Panc1 (cell line): ENCODE measurements at regions not wholly inside any gene's neighbourhood (a gene's known extent, or its start where the extent isn't known, plus 50 kb on each side); places are given as distances from the start of the nearest gene placed in this dataset.

ENCODE experiments used
- CTCF ChIP-seq: fragments of 450-650 bp; IDR thresholded peaks from 2 replicates; pipeline ENCODE4 v1.5.1; 2017; ENCODE audit warnings: mild to moderate bottlenecking
- SIN3A ChIP-seq: IDR thresholded peaks from 2 replicates; pipeline ENCODE4 v1.6.1; 2012; ENCODE audit warnings: low read depth, mild to moderate bottlenecking, low read length, moderate library complexity, borderline replicate concordance; ENCODE audit not compliant: insufficient read depth
- TCF7L2 ChIP-seq: IDR thresholded peaks from 2 replicates; pipeline ENCODE4 v1.6.1; 2011; ENCODE audit warnings: mild to moderate bottlenecking, low read depth, low read length, inconsistent platforms

- TF ChIP-seq CTCF (no peak), SIN3A (no peak), TCF7L2 (no peak)
These were observed 126.5 kb upstream of the RIPOR2 start for GRCh38 chr6:25062070-25062811.
